Pancreas (tissue), 10 donors: ENCODE measurements at regions not wholly inside any gene's neighbourhood (a gene's known extent, or its start where the extent isn't known, plus 50 kb on each side); places are given as distances from the start of the nearest gene placed in this dataset.

ENCODE experiments used
- ATAC-seq, 4 donors: fragments of 200-7000 bp; cut with Tn5 transposase; one replicate each; pipeline versions ENCODE4 v1.8.0 to v1.9.1; 2020; ENCODE audit warnings: mild to moderate bottlenecking in 4 of 4, moderate library complexity in 4 of 4
- DNase-seq, 6 donors: peaks; one replicate each; pipeline ENCODE4 v3.0.0-alpha.2; 2020
- FAIRE-seq: peaks from 2 replicates; lab custom pipeline; 2012; peaks lifted over from hg19 to GRCh38; lab: Jason Lieb, UNC
- H3K27ac ChIP-seq, 4 donors: fragments of 200-600 bp; sonication (generic); 1 replicate in 3 of 4; 2 replicates in 1 of 4; pipeline versions ENCODE4 v1.5.0 to v1.8.0; 2020
- H3K27me3 ChIP-seq, 4 donors: fragments of 200-600 bp; one replicate each; pipeline ENCODE4 v1.8.0; 2021
- H3K36me3 ChIP-seq, 3 donors: fragments of 200-600 bp; sonication (generic) in 1 of 3; one replicate each; pipeline versions ENCODE4 v1.5.0 to v1.8.0; 2020 to 2021
- H3K4me1 ChIP-seq, 3 donors: fragments of 200-600 bp; one replicate each; pipeline ENCODE4 v1.8.0; 2021
- H3K4me3 ChIP-seq, 4 donors: fragments of 200-600 bp; sonication (generic) in 2 of 4; one replicate each; pipeline versions ENCODE4 v1.5.0 to v1.8.0; 2020 to 2021
- H3K9me3 ChIP-seq, 4 donors: fragments of 200-600 bp; one replicate each; pipeline ENCODE4 v1.8.0; 2021
- WGBS, 2 donors: extraction: QIAGEN DNeasy Blood & Tissue Kit; methylation state at CpG; one replicate each; pipeline ENCODE4 v1.1.7; 2013; 5-methylcytosine and 5-hydroxymethylcytosine counted together
- intact Hi-C, 3 donors: fragments of 100-400 bp; cut with DNase I; formaldehyde crosslinking; loops; one replicate each; pipeline versions ENCODE4 v1.11.1 to v1.14.2; 2022
- TF ChIP-seq, protein P1 (sequence below), 4 donors: fragments of 200-600 bp; sonication (generic) in 3 of 4; IDR thresholded peaks; one replicate each; pipeline versions ENCODE4 v1.5.0 to v1.8.0; 2021; ENCODE audit warnings: antibody characterized with exemption in 4 of 4
- donor health status: healthy with polysubstance abuse.
- donor health status: DM: no; HTN: no; CAD: no; lungs with moderate emphysema.
- donor health status: DM: no; HTN: no; CAD: no.
- donor health status: control.
- donor health status: control.
- donor health status: Bipolar disorder and iron deficiency.
- donor health status: DM: yes; HTN: yes; CAD: no.
- donor health status: DM: no; HTN: no; CAD: no.
- donor health status: DM: no; HTN: no; CAD: no.
- donor health status: DM: yes; HTN: yes; CAD: no.

DNA sequence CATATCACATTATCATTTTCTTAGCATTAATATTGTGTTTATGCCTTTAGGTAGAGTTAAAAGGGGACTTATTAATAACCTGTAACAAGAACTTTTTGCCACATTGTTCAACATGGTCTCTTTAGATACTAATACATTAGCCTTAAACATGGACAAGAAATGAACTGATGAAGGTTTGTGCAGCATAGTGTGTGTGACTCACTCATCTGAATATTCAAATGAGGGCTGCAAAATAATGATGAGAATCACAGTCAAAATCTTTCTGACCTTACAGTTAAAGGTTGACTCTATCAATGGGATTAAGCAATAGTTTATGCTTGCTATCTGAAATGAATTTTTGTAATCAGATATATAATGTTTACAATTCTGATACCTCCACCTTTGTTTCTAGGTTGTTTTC is 1189.3 kb upstream of the CITED2 start:
- TF ChIP-seq, protein P1, sequence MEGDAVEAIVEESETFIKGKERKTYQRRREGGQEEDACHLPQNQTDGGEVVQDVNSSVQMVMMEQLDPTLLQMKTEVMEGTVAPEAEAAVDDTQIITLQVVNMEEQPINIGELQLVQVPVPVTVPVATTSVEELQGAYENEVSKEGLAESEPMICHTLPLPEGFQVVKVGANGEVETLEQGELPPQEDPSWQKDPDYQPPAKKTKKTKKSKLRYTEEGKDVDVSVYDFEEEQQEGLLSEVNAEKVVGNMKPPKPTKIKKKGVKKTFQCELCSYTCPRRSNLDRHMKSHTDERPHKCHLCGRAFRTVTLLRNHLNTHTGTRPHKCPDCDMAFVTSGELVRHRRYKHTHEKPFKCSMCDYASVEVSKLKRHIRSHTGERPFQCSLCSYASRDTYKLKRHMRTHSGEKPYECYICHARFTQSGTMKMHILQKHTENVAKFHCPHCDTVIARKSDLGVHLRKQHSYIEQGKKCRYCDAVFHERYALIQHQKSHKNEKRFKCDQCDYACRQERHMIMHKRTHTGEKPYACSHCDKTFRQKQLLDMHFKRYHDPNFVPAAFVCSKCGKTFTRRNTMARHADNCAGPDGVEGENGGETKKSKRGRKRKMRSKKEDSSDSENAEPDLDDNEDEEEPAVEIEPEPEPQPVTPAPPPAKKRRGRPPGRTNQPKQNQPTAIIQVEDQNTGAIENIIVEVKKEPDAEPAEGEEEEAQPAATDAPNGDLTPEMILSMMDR (IDR thresholded peaks at IDR 0.05) = no peak
- Histone ChIP-seq H3K36me3 (no peaks in the 10 kb centered on the region), H3K4me3 (no peak overlapping the region), H3K9me3 (no peaks in the 10 kb centered on the region), H3K27me3 (no peaks in the 10 kb centered on the region), H3K4me1 (no peaks in the 10 kb centered on the region), H3K27ac (no peak overlapping the region)
- FAIRE-seq (no peak), ATAC-seq (no peak), DNase-seq (no peak)
- intact Hi-C loops = no loop called here

DNA sequence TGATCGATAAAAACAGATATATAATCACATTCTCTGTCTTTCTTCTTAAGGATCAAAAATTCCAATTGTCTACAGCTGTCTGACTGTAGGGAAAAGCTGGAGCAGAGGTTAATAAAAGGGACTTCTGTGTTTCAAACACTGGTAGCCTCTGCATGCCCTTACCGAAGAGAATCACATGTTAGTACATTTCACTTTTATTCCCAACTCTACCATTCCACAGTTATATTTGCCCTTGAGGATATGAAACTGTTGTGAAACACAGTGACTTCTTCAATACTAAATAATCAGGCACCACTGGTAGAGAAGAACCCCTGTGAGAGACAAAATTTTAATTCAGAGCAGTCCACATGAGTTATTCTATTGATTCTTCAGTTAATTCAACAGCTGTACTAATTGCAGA is 1187.3 kb upstream of the CITED2 start:
- no peaks in the 10 kb centered on the region for H3K27me3 ChIP-seq
- H3K4me3 ChIP-seq = no peak overlapping the region
- no peak for ATAC-seq
- no peaks in the 10 kb centered on the region for H3K9me3 ChIP-seq
- H3K27ac ChIP-seq = no peak overlapping the region
- intact Hi-C loops = no loop called here
- no peaks in the 10 kb centered on the region for H3K36me3 ChIP-seq
- no peaks in the 10 kb centered on the region for H3K4me1 ChIP-seq
- WGBS, 2 donors = 93 to 97% methylated on average over 2 of the region's 2 CpGs
- DNase-seq = no peak
- TF ChIP-seq, protein P1 (IDR thresholded peaks at IDR 0.05) = no peak
- FAIRE-seq = no peak

DNA sequence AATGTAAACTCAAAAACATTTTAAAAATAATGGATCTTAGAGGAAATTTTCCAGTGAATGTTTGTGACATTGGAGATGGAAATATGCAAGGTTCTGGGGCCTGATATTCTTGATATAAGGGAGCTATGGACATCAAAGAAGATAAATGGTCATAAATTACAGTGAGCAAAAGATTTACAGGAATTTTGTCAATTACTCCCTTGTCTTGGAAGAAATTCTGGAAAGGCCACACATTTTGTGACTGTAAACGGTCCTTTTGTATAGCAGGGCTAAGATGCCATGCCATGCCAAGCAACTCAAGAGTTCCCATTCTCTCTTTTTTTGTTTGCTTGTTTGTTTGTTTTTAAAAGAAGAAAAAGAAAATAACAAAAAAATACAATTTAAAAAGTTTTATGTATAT is 1186.2 kb upstream of the CITED2 start:
- 83 to 85% methylated on average over 1 of the region's 1 CpG for WGBS, 2 donors
- FAIRE-seq (no peak), DNase-seq (no peak), ATAC-seq (no peak)
- intact Hi-C loops = no loop called here
- Histone ChIP-seq H3K4me3 (no peak overlapping the region), H3K4me1 (no peaks in the 10 kb centered on the region), H3K27me3 (no peaks in the 10 kb centered on the region), H3K9me3 (no peaks in the 10 kb centered on the region), H3K27ac (no peak overlapping the region), H3K36me3 (no peaks in the 10 kb centered on the region)
- TF ChIP-seq, protein P1 (IDR thresholded peaks at IDR 0.05) = no peak

DNA sequence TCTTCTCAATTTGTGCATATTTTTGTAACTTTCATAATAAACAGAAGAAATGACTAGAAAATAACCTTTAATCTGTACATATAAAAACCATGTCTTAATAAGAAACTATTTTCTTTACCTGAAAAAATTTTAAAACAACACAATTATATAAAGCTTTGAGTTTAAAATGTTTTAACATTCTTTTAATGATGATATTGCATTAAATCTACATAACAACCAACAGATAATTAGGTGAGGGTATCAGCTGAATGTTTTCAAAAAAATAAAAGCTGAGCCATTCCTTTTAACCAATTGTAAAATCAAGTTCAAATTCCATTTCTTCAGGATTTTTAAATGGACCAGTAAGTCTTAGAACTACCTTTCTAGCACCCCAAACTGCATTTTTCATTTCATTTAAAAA is 1185.0 kb upstream of the CITED2 start:
- no peak for DNase-seq
- intact Hi-C loops = no loop called here
- no peaks in the 10 kb centered on the region for H3K9me3 ChIP-seq
- H3K4me1 ChIP-seq = no peaks in the 10 kb centered on the region
- TF ChIP-seq, protein P1 (IDR thresholded peaks at IDR 0.05) = no peak
- peak; percentile 75 for FAIRE-seq
- no peaks in the 10 kb centered on the region for H3K36me3 ChIP-seq
- H3K27me3 ChIP-seq = no peaks in the 10 kb centered on the region
- no peak overlapping the region for H3K27ac ChIP-seq
- no peak for ATAC-seq
- no peak overlapping the region for H3K4me3 ChIP-seq

DNA sequence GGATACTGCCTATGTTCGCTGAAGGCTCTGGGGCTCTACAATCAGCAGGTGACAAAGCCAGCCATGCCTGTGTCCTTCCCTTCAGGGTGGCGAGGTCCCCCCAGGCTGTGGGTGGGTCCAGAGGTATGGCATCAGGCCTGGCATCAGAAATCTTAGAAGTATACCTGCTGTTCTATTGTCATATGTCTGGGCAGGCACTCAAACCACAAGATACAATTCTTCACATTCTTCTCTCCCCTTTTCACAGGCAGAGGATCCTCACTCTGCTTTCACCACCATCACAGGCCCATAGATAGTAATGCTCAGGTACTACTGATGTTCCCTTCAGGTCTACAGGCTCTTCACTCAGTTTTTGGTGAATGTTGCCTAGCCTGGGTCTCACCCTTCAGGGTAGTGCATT is 1180.0 kb upstream of the CITED2 start:
- DNase-seq (peak in 2 of 6 donors; percentile 14 to 33), FAIRE-seq (no peak), ATAC-seq (no peak)
- Histone ChIP-seq H3K4me3 (no peak overlapping the region), H3K4me1 (no peaks in the 10 kb centered on the region), H3K36me3 (no peaks in the 10 kb centered on the region), H3K9me3 (no peaks in the 10 kb centered on the region), H3K27ac (no peak overlapping the region), H3K27me3 (no peaks in the 10 kb centered on the region)
- intact Hi-C loops = no loop called here
- TF ChIP-seq, protein P1 (IDR thresholded peaks at IDR 0.05) = no peak
- WGBS, 2 donors = 93 to 94% methylated on average over 2 of the region's 2 CpGs
